ENCODE measurements at regions not wholly inside any gene's neighbourhood (a gene's known extent, or its start where the extent isn't known, plus 50 kb on each side); places are given as distances from the start of the nearest gene placed in this dataset.

DNA sequence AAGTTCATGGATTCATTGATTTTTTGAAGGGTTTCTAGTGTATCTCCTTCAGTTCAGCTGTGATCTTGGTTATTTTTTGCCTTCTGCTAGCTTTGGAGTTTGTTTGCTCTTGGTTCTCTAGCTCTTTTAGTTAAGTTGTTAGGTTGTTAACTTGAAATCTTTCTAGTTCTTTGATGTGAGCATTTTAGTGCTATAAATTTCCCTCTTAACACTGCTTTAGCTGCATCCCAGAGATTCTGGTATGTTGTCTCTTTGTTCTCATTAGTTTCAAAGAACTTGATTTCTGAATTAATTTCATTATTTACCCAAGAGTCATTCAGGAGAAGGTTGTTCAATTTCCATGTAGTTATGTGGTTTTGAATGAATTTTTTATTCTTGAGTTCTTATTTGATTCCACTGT is 210.6 kb downstream of the IRS1 start:
- Histone ChIP-seq H3K36me3 (ENCODE audit: low read depth, missing control alignments) (no peaks in the 10 kb centered on the region), H3K27me3 (no peaks in the 10 kb centered on the region), H3K9me3 (no peaks in the 10 kb centered on the region), H3K4me1 (no peaks in the 10 kb centered on the region), H3K27ac (no peak overlapping the region), H3K4me3 (no peak overlapping the region)
- intact Hi-C loops (cut with DNase I; ENCODE audit: low total_unique reads), result no loop called here
- no peak for DNase-seq
- no peak for TF ChIP-seq POLR2A (IDR thresholded peaks at IDR 0.05)
- TF ChIP-seq CTCF (IDR thresholded peaks at IDR 0.05), result no peak

- TF ChIP-seq POLR2A (IDR thresholded peaks at IDR 0.05), result no peak
- TF ChIP-seq CTCF (IDR thresholded peaks at IDR 0.05), result no peak
- Histone ChIP-seq H3K27me3 (no peaks in the 10 kb centered on the region), H3K4me1 (no peaks in the 10 kb centered on the region), H3K27ac (no peak overlapping the region), H3K36me3 (ENCODE audit: low read depth, missing control alignments) (no peaks in the 10 kb centered on the region), H3K9me3 (no peaks in the 10 kb centered on the region), H3K4me3 (no peak overlapping the region)
- no peak for DNase-seq
- intact Hi-C loops (cut with DNase I; ENCODE audit: low total_unique reads), result no loop called here
- 52 to 66% methylated on average over 1 of the region's 1 CpG for WGBS, 2 donors
Measured at GRCh38 chr2:226585130-226585561, 214.5 kb downstream of the IRS1 start.

GRCh38 chr2:226584518-226585055 is 215.0 kb downstream of the IRS1 start:
- H3K36me3 ChIP-seq (ENCODE audit: low read depth, missing control alignments), result no peaks in the 10 kb centered on the region
- intact Hi-C loops (cut with DNase I; ENCODE audit: low total_unique reads), result no loop called here
- no peak for DNase-seq
- H3K4me3 ChIP-seq, result no peak overlapping the region
- no peak for TF ChIP-seq POLR2A (IDR thresholded peaks at IDR 0.05)
- TF ChIP-seq CTCF (IDR thresholded peaks at IDR 0.05), result no peak
- no peak overlapping the region for H3K27ac ChIP-seq
- 96 to 97% methylated on average over 3 of the region's 3 CpGs for WGBS, 2 donors
- H3K4me1 ChIP-seq, result no peaks in the 10 kb centered on the region
- H3K9me3 ChIP-seq, result no peaks in the 10 kb centered on the region
- H3K27me3 ChIP-seq, result no peaks in the 10 kb centered on the region

DNA sequence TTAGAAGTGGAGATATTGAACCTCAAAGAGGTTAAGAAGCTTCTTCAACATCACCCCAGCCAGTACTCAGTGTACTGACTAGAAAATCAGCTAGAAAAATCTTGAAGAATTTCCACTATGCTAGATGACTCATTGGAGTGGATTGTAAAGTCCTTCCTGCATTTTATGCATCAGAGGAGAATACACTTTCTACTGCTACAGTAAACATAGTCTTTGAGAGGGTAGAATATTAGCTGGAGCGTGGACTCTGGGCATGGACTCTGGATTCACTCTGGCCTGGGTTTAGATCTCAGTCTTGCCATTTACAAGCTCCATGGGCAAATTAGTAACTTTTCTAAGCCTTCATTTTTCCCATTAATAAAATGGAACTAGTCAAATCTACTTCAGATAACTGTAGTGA is 215.9 kb downstream of the IRS1 start:
- no peaks in the 10 kb centered on the region for H3K27me3 ChIP-seq
- no peak overlapping the region for H3K4me3 ChIP-seq
- H3K27ac ChIP-seq, result no peak overlapping the region
- no peak for DNase-seq
- TF ChIP-seq POLR2A (IDR thresholded peaks at IDR 0.05) (no peak), CTCF (IDR thresholded peaks at IDR 0.05) (no peak)
- no peaks in the 10 kb centered on the region for H3K4me1 ChIP-seq
- 63 to 94% methylated on average over 1 of the region's 1 CpG for WGBS, 2 donors
- no peaks in the 10 kb centered on the region for H3K36me3 ChIP-seq (ENCODE audit: low read depth, missing control alignments)
- no peaks in the 10 kb centered on the region for H3K9me3 ChIP-seq
- intact Hi-C loops (cut with DNase I; ENCODE audit: low total_unique reads), result no loop called here

DNA sequence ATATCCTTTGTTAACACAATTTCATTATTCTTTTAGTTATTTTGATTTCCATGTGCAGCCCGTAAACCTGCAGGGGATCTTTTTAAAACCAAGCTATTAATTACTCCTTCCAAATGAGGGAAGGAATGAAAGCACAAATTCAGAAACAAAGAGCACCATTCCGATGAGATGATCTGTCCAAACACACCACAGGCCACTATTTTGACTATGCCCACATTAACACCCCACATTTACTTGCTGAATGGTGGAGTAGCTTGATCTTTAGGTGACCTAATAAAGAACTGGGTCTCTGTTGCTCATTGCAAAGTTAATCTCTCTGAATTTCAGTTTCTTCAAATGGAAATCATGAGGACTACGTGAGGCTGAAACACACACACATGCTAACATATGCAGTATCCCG is 218.0 kb downstream of the IRS1 start:
- 85 to 94% methylated on average over 4 of the region's 4 CpGs for WGBS, 2 donors
- Histone ChIP-seq H3K27me3 (no peaks in the 10 kb centered on the region), H3K36me3 (ENCODE audit: low read depth, missing control alignments) (no peaks in the 10 kb centered on the region), H3K27ac (no peak overlapping the region), H3K4me3 (no peak overlapping the region), H3K4me1 (no peaks in the 10 kb centered on the region), H3K9me3 (no peaks in the 10 kb centered on the region)
- DNase-seq, result no peak
- intact Hi-C loops (cut with DNase I; ENCODE audit: low total_unique reads), result no loop called here
- TF ChIP-seq CTCF (IDR thresholded peaks at IDR 0.05), result no peak
- TF ChIP-seq POLR2A (IDR thresholded peaks at IDR 0.05), result no peak

Data from testis (tissue), 2 donors.